Subcutaneous abdominal adipose tissue (tissue), 5 donors: ENCODE measurements at regions not wholly inside any gene's neighbourhood (a gene's known extent, or its start where the extent isn't known, plus 50 kb on each side); places are given as distances from the start of the nearest gene placed in this dataset.

Source experiments
- H3K27ac ChIP-seq: one replicate; pipeline ENCODE4 v1.7.0; 2013; ENCODE audit warnings: low read depth, mild to moderate bottlenecking, inconsistent platforms, low read length, moderate library complexity
- H3K27me3 ChIP-seq, 5 donors: one replicate each; pipeline ENCODE4 v1.7.0; 2013; ENCODE audit warnings: low read length in 5 of 5, inconsistent platforms in 1 of 5; ENCODE audit not compliant: control insufficient read depth in 5 of 5, insufficient read depth in 4 of 5
- H3K36me3 ChIP-seq, 5 donors: one replicate each; pipeline ENCODE4 v1.7.0; 2013; ENCODE audit warnings: low read length in 5 of 5; ENCODE audit not compliant: control insufficient read depth in 5 of 5, insufficient read depth in 5 of 5
- H3K4me1 ChIP-seq, 5 donors: one replicate each; pipeline ENCODE4 v1.7.0; 2013; ENCODE audit warnings: low read length in 5 of 5, mild to moderate bottlenecking in 3 of 5, moderate library complexity in 1 of 5; ENCODE audit not compliant: control insufficient read depth in 5 of 5, insufficient read depth in 5 of 5
- H3K4me3 ChIP-seq, 5 donors: one replicate each; pipeline ENCODE4 v1.7.0; 2013; ENCODE audit warnings: low read length in 5 of 5, low read depth in 1 of 5
- H3K9ac ChIP-seq, 5 donors: one replicate each; pipeline ENCODE4 v1.7.0; 2013; ENCODE audit warnings: low read length in 5 of 5, mild to moderate bottlenecking in 4 of 5, moderate library complexity in 3 of 5
- H3K9me3 ChIP-seq, 5 donors: one replicate each; pipeline ENCODE4 v1.7.0; 2013; ENCODE audit warnings: low read length in 5 of 5; ENCODE audit not compliant: control insufficient read depth in 5 of 5
- donor health status: healthy.
- donor health status: healthy.
- donor health status: healthy.
- donor health status: healthy.
- donor health status: healthy.

DNA sequence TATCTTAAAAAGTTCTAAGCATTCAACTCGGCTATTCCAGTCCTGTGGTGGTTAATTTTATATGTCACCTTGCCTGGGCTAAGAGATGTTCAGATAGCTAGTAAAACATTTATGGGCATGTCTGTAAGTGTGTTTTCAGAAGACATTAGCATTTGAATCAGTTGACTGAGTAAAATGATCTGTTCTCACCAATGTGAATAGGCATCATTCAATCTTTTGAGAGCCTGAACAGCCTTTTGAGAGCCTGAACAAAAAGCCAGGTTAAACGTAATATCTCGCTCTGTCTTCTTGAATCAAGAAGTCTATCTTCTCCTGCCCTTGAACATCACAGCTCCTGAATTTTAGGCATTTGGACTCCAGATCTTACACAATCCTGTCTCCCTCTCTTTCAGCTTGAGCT, 1266.1 kb downstream of the LRFN5 start:
- H3K9me3 ChIP-seq, result no peaks in the 10 kb centered on the region
- H3K4me1 ChIP-seq, result no peaks in the 10 kb centered on the region
- no peaks in the 10 kb centered on the region for H3K36me3 ChIP-seq
- no peak overlapping the region for H3K27ac ChIP-seq
- H3K4me3 ChIP-seq, result no peak overlapping the region
- no peaks in the 10 kb centered on the region for H3K27me3 ChIP-seq
- no peak overlapping the region for H3K9ac ChIP-seq

DNA sequence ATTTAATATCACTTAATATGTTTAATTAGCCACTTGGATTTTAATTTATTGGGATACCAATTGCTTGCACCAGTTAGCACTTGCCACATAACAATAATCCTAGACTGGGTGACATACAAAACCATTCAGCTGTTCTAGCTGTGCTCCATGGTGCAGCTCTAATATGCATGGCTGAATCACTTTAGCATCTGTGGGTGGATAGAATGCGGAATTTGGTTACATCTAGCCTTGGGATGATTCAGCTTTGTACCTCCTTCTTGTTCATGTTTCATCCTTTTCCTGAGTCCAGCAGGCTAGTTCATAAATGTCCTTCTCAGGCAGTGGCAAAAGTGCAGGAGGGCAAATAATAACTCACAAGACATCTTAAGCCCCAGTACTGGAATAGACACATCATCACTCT, 1263.0 kb downstream of the LRFN5 start:
- Histone ChIP-seq H3K9me3 (no peaks in the 10 kb centered on the region), H3K27me3 (no peaks in the 10 kb centered on the region), H3K4me3 (no peak overlapping the region), H3K27ac (no peak overlapping the region), H3K4me1 (no peaks in the 10 kb centered on the region), H3K36me3 (no peaks in the 10 kb centered on the region), H3K9ac (no peak overlapping the region)

DNA sequence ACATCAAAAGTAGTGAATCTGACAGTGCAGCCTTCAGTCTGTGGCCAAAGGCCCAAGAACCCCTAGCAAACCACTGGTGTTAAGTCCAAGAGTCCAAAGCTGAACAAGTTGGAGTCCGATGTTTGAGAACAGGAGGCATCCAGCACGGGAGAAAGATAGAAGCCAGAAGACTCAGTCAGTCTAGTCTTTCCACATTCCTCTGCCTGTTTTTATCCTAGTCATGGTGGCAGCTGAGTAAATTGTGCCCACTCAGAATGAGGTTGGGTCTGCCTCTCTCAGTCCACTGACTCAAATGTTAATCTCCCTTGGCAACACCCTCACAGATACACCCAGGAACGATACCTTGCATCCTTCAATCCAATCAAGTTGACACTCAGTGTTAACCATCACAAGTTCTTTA, 1255.4 kb downstream of the LRFN5 start:
- Histone ChIP-seq H3K27ac (no peak overlapping the region), H3K4me1 (no peaks in the 10 kb centered on the region), H3K9ac (no peak overlapping the region), H3K27me3 (no peaks in the 10 kb centered on the region), H3K9me3 (no peaks in the 10 kb centered on the region), H3K36me3 (no peaks in the 10 kb centered on the region), H3K4me3 (no peak overlapping the region)

DNA sequence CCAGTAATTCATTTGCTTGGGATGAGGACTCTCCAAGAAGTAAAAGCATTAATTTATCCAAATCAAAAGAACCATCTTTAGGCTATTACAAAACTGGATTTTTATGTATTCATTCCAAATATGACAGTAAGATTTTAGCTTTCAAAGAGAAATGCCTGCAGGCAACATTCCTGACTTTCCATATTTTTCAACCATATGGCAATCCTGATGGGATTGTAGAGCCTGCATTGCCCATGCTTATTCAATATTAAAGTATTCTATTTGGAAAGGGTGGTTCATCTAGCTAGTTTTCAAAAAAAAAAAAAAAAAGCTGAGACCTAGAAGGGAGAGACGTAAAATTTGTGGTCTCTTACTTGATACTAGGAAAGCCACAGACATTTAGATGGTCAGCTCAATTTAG, 1253.7 kb downstream of the LRFN5 start:
- H3K36me3 ChIP-seq, result no peaks in the 10 kb centered on the region
- no peak overlapping the region for H3K4me3 ChIP-seq
- no peaks in the 10 kb centered on the region for H3K27me3 ChIP-seq
- no peak overlapping the region for H3K27ac ChIP-seq
- no peaks in the 10 kb centered on the region for H3K9me3 ChIP-seq
- no peaks in the 10 kb centered on the region for H3K4me1 ChIP-seq
- no peak overlapping the region for H3K9ac ChIP-seq

DNA sequence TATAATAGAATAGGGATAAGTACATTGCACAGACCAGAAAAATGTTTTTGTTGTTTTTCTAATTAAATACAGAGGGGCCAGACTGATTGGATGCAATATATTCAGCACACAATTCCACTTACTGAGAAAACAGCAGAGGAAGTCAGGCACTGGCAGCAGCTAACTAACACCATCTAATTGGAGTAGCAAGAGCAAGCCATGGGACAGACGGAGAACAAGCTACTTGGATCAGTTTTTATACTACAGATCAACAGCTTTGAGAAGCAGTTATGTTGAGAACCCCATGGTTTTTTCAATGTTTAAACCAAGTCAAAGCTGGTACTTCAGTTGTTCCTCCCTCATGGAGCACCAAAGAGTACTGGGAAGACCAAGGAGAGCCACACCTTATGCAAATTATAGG, 1249.4 kb downstream of the LRFN5 start:
- Histone ChIP-seq H3K27ac (no peak overlapping the region), H3K9me3 (no peaks in the 10 kb centered on the region), H3K4me3 (no peak overlapping the region), H3K36me3 (no peaks in the 10 kb centered on the region), H3K4me1 (no peaks in the 10 kb centered on the region), H3K9ac (no peak overlapping the region), H3K27me3 (no peaks in the 10 kb centered on the region)

DNA sequence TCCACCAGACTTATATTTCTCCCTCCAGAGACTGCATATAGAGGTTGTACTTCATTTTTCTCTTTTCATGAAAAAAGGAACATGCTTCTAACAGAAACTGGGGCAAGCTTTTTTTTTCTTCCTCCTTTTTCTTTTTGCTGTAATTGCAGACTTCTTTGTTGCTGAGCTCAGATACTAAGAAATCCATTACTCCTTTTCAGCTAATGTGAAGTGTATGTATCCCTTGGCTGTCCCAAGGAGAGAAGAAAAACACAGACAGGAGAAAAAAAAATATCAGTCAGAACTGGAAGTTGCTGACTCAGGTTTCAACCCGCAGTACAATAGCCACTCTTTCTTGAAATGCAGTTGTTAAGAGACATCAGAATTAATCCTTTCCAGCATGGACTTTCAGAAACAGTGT, 1248.4 kb downstream of the LRFN5 start:
- no peak overlapping the region for H3K9ac ChIP-seq
- no peaks in the 10 kb centered on the region for H3K36me3 ChIP-seq
- no peak overlapping the region for H3K27ac ChIP-seq
- H3K4me1 ChIP-seq, result no peaks in the 10 kb centered on the region
- no peaks in the 10 kb centered on the region for H3K9me3 ChIP-seq
- H3K27me3 ChIP-seq, result no peaks in the 10 kb centered on the region
- H3K4me3 ChIP-seq, result no peak overlapping the region

DNA sequence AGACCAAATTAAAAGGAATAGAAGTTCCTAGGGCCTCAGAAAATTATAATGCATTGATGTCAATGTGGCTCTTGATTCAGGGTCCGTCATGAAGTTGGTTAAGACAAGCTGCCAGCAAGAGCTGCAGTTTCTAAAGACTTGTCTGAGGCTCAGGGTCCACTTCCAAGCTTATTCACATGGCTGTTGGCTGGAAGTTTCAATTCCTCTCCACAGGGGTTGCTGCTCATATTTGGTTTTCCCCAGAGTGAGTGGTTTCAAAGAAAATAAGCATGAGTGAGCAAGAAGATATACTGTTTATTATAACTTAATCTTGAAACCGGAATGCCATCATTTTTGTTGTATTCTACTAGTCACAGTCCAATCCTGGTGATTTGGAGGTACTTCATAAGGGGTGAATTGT, 1247.4 kb downstream of the LRFN5 start:
- no peaks in the 10 kb centered on the region for H3K27me3 ChIP-seq
- no peak overlapping the region for H3K27ac ChIP-seq
- H3K36me3 ChIP-seq, result no peaks in the 10 kb centered on the region
- no peaks in the 10 kb centered on the region for H3K9me3 ChIP-seq
- H3K4me3 ChIP-seq, result no peak overlapping the region
- no peak overlapping the region for H3K9ac ChIP-seq
- no peaks in the 10 kb centered on the region for H3K4me1 ChIP-seq

DNA sequence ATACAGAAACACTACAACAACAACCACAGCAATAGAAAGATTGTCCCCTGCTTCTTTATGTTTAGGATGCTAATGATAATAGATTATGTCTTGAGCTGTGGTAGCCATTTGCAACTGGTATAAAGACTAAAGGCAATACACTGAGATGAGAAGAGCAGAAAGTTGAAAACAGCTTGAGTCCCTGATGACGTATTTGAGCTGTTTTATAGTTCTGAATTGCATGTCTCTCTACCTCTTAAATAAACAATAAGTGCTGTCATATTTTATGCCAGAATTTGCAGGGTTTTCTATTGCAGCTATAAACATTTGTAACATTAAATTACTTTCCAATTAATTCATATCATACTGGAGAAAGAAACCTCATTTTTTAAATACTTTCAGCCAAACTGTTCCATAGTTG, 1242.0 kb downstream of the LRFN5 start:
- H3K9me3 ChIP-seq, result no peaks in the 10 kb centered on the region
- H3K4me3 ChIP-seq, result no peak overlapping the region
- no peak overlapping the region for H3K9ac ChIP-seq
- no peak overlapping the region for H3K27ac ChIP-seq
- no peaks in the 10 kb centered on the region for H3K36me3 ChIP-seq
- H3K4me1 ChIP-seq, result no peaks in the 10 kb centered on the region
- no peaks in the 10 kb centered on the region for H3K27me3 ChIP-seq

DNA sequence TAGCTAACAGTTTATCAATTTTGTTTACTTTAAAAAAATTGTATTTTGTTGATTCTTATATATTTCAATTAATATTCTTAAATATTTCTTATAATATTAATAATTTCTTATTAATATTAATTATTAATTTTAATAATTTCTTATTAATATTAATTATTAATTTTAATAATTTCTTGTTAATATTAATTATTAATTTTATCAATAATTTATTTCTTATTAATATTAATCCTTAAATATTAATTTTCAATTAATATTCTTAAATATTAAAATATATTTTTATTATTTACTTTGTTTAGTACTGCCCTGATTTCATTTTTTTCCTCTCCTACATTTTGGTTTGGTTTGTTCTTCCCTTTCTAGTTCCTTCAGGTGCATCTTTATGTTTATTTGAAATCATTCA, 1208.1 kb downstream of the LRFN5 start:
- Histone ChIP-seq H3K27me3 (no peaks in the 10 kb centered on the region), H3K9me3 (no peaks in the 10 kb centered on the region), H3K9ac (no peak overlapping the region)

DNA sequence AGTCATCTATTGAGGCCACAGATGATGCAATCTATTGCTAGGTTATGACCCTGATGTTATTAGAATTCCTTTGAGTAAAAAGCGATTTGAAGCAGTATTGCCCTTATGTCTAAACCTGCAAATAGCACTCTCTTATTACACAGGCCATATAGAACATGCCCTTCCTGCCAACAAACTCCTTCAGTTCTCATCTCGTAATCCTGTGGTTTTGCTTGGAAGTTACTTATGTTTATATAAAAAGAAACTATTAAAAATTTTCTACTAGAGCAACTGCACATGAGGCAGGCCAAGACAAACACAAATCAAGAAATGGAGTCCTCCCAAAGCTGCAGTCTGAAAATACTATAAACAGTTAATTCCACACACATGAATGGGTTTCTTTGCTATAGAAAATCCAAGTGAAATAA, 1200.2 kb downstream of the LRFN5 start:
- Histone ChIP-seq H3K9ac (no peak overlapping the region), H3K4me3 (no peak overlapping the region), H3K27ac (no peak overlapping the region), H3K4me1 (no peaks in the 10 kb centered on the region), H3K36me3 (no peaks in the 10 kb centered on the region), H3K9me3 (no peaks in the 10 kb centered on the region), H3K27me3 (no peaks in the 10 kb centered on the region)

More for the DNA sequence above, 1208.1 kb downstream of the LRFN5 start:
- Histone ChIP-seq H3K36me3 (no peaks in the 10 kb centered on the region), H3K4me1 (no peaks in the 10 kb centered on the region), H3K4me3 (no peak overlapping the region), H3K27ac (no peak overlapping the region)

DNA sequence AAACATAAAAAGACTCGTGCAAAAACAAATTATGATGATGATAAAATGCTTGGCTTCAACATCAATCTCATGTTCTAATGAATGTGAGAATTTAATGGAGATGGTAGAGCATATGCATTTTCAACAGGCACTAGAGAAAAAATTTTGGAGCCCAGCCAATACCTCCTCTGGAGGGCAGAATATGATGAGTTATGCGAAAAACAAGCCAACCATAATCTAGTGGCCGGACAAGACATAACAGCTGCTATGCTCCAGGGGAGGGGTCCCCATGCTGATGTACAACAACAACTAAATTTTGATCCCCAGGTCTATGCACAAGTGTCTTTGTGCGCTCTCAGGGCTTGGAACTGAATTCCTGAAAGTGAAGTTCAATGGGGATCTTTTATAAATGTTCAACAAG, 1197.5 kb downstream of the LRFN5 start:
- H3K4me1 ChIP-seq, result no peaks in the 10 kb centered on the region
- no peak overlapping the region for H3K27ac ChIP-seq
- no peak overlapping the region for H3K4me3 ChIP-seq
- H3K36me3 ChIP-seq, result no peaks in the 10 kb centered on the region
- H3K9ac ChIP-seq, result no peak overlapping the region
- H3K27me3 ChIP-seq, result no peaks in the 10 kb centered on the region
- H3K9me3 ChIP-seq, result no peaks in the 10 kb centered on the region
